Hepatocyte (in vitro differentiated cells): ENCODE measurements at regions not wholly inside any gene's neighbourhood (a gene's known extent, or its start where the extent isn't known, plus 50 kb on each side); places are given as distances from the start of the nearest gene placed in this dataset.

Source experiments
- DNase-seq: peaks from one replicate; pipeline ENCODE4 v3.0.0-alpha.2; 2016; ENCODE audit warnings: low spot score
- H2AFZ ChIP-seq: fragments of 200-600 bp; sonication (generic); 2 replicates; pipeline ENCODE4 v1.6.0; 2016; ENCODE audit warnings: antibody characterized with exemption, mild to moderate bottlenecking
- H3K27ac ChIP-seq: fragments of 200-600 bp; sonication (generic); 2 replicates; pipeline ENCODE4 v1.5.1; 2016; ENCODE audit warnings: mild to moderate bottlenecking
- H3K27me3 ChIP-seq: fragments of 200-600 bp; sonication (generic); 2 replicates; pipeline ENCODE4 v1.6.1; 2016
- H3K36me3 ChIP-seq: fragments of 200-600 bp; sonication (generic); replicated peaks from 2 replicates; pipeline ENCODE4 v1.5.1; 2016; ENCODE audit warnings: low read depth; ENCODE audit not compliant: insufficient read depth
- H3K4me1 ChIP-seq: fragments of 200-600 bp; sonication (generic); 2 replicates; pipeline ENCODE4 v1.5.1; 2016; ENCODE audit warnings: mild to moderate bottlenecking, moderate library complexity; ENCODE audit not compliant: insufficient read depth
- H3K4me2 ChIP-seq: fragments of 200-600 bp; sonication (generic); 2 replicates; pipeline ENCODE4 v1.6.0; 2016
- H3K4me3 ChIP-seq: fragments of 200-600 bp; sonication (generic); 2 replicates; pipeline ENCODE4 v1.5.1; 2016; ENCODE audit warnings: mild to moderate bottlenecking
- H3K79me2 ChIP-seq: fragments of 200-600 bp; sonication (generic); 2 replicates; pipeline ENCODE4 v1.6.0; 2017; ENCODE audit warnings: mild to moderate bottlenecking
- H3K9me2 ChIP-seq: fragments of 200-600 bp; sonication (generic); replicated peaks from 2 replicates; pipeline ENCODE4 v1.6.0; 2017; ENCODE audit warnings: mild to moderate bottlenecking; ENCODE audit not compliant: insufficient read depth
- H3K9me3 ChIP-seq: fragments of 200-600 bp; sonication (generic); 2 replicates; pipeline ENCODE4 v1.5.1; 2016; ENCODE audit warnings: low read depth, mild to moderate bottlenecking
- H4K20me1 ChIP-seq: fragments of 200-600 bp; sonication (generic); 2 replicates; pipeline ENCODE4 v1.6.0; 2016; ENCODE audit warnings: mild to moderate bottlenecking; ENCODE audit not compliant: insufficient read depth, poor library complexity, severe bottlenecking
- CTCF ChIP-seq: fragments of 200-600 bp; sonication (generic); IDR thresholded peaks from 2 replicates; pipeline ENCODE4 v1.5.1; 2016; ENCODE audit warnings: antibody characterized with exemption, mild to moderate bottlenecking; ENCODE audit not compliant: poor library complexity
- EZH2 ChIP-seq: fragments of 200-600 bp; sonication (generic); IDR thresholded peaks from 2 replicates; pipeline ENCODE4 v1.6.1; 2016; ENCODE audit warnings: antibody characterized with exemption, mild to moderate bottlenecking, borderline replicate concordance
- EZH2phosphoT487 ChIP-seq: fragments of 200-600 bp; sonication (generic); IDR thresholded peaks from one replicate; pipeline ENCODE4 v1.6.1; 2018; ENCODE audit warnings: antibody characterized with exemption, mild to moderate bottlenecking, low read depth, moderate library complexity; ENCODE audit not compliant: unreplicated experiment, severe bottlenecking
- WGBS: methylation state at CpG from one replicate; pipeline ENCODE4 v1.1.6; 2016; ENCODE audit warnings: low lambda C conversion rate; ENCODE audit errors: missing lambda C conversion rate; 5-methylcytosine and 5-hydroxymethylcytosine counted together

- TF ChIP-seq CTCF (no peak), EZH2 (no peak)
- H3K9me3 ChIP-seq = no peaks in the 10 kb centered on the region
- no peak for DNase-seq
- H3K9me2 ChIP-seq = no peaks in the 10 kb centered on the region
- no peaks in the 10 kb centered on the region for H4K20me1 ChIP-seq
- no peak overlapping the region for H2AFZ ChIP-seq
- no peaks in the 10 kb centered on the region for H3K27me3 ChIP-seq
- H3K79me2 ChIP-seq = no peaks in the 10 kb centered on the region
- no peak overlapping the region for H3K4me2 ChIP-seq
- H3K4me1 ChIP-seq = peaks cover 1% of the 10 kb centered on the region
- no peak overlapping the region for H3K4me3 ChIP-seq
- H3K27ac ChIP-seq = no peak overlapping the region
- WGBS = 84% methylated on average over 1 of the region's 1 CpG
- no peaks in the 10 kb centered on the region for H3K36me3 ChIP-seq
These were observed 159.2 kb downstream of the ARRDC3 start for GRCh38 chr5:91223886-91224285.

- WGBS = 95% methylated on average over 5 of the region's 5 CpGs
- DNase-seq = no peak
- no peak overlapping the region for H2AFZ ChIP-seq
These were observed 160.6 kb downstream of the ARRDC3 start for GRCh38 chr5:91222482-91222881.

GRCh38 chr5:91221917-91222316 is 161.2 kb downstream of the ARRDC3 start:
- WGBS = 93% methylated on average over 1 of the region's 1 CpG
- no peaks in the 10 kb centered on the region for H3K9me3 ChIP-seq

More at GRCh38 chr5:91222482-91222881, 160.6 kb downstream of the ARRDC3 start:
- H3K4me1 ChIP-seq = peaks cover 5% of the 10 kb centered on the region
- no peaks in the 10 kb centered on the region for H3K9me2 ChIP-seq
- H4K20me1 ChIP-seq = no peaks in the 10 kb centered on the region
- H3K79me2 ChIP-seq = no peaks in the 10 kb centered on the region
- H3K4me3 ChIP-seq = no peak overlapping the region
- no peaks in the 10 kb centered on the region for H3K27me3 ChIP-seq
- H3K36me3 ChIP-seq = no peaks in the 10 kb centered on the region
- H3K4me2 ChIP-seq = no peak overlapping the region
- no peaks in the 10 kb centered on the region for H3K9me3 ChIP-seq
- TF ChIP-seq CTCF (no peak), EZH2phosphoT487 (no peak), EZH2 (no peak)
- no peak overlapping the region for H3K27ac ChIP-seq

More at GRCh38 chr5:91221917-91222316, 161.2 kb downstream of the ARRDC3 start:
- Histone ChIP-seq H3K4me1 (peaks cover 5% of the 10 kb centered on the region), H2AFZ (no peak overlapping the region), H3K36me3 (no peaks in the 10 kb centered on the region), H3K27ac (no peak overlapping the region), H3K4me2 (no peak overlapping the region), H3K27me3 (no peaks in the 10 kb centered on the region), H3K9me2 (no peaks in the 10 kb centered on the region), H3K79me2 (no peaks in the 10 kb centered on the region), H3K4me3 (no peak overlapping the region), H4K20me1 (no peaks in the 10 kb centered on the region)
- TF ChIP-seq EZH2 (no peak), CTCF (no peak), EZH2phosphoT487 (no peak)
- no peak for DNase-seq
